Keratinocyte (primary cell): ENCODE measurements at regions not wholly inside any gene's neighbourhood (a gene's known extent, or its start where the extent isn't known, plus 50 kb on each side); places are given as distances from the start of the nearest gene placed in this dataset.

Source experiments
- EZH2 ChIP-seq: IDR thresholded peaks from one replicate; pipeline ENCODE4 v1.6.1; 2012; ENCODE audit warnings: inconsistent platforms, mild to moderate bottlenecking, low read length, moderate library complexity
- TF ChIP-seq, protein P1 (sequence below), 3 experiments: IDR thresholded peaks in 1 of 3; conservative IDR thresholded peaks in 1 of 3; optimal IDR thresholded peaks in 1 of 3; 2 replicates in 2 of 3; 3 replicates in 1 of 3; pipeline versions ENCODE3 to v1.5.1; 2011; ENCODE audit warnings: low read length in 3 of 3, mild to moderate bottlenecking in 3 of 3, moderate library complexity in 2 of 3, control low read depth in 1 of 3, inconsistent platforms in 1 of 3; ENCODE audit not compliant: insufficient read depth in 2 of 3; ENCODE audit errors: extremely low read depth in 1 of 3

DNA sequence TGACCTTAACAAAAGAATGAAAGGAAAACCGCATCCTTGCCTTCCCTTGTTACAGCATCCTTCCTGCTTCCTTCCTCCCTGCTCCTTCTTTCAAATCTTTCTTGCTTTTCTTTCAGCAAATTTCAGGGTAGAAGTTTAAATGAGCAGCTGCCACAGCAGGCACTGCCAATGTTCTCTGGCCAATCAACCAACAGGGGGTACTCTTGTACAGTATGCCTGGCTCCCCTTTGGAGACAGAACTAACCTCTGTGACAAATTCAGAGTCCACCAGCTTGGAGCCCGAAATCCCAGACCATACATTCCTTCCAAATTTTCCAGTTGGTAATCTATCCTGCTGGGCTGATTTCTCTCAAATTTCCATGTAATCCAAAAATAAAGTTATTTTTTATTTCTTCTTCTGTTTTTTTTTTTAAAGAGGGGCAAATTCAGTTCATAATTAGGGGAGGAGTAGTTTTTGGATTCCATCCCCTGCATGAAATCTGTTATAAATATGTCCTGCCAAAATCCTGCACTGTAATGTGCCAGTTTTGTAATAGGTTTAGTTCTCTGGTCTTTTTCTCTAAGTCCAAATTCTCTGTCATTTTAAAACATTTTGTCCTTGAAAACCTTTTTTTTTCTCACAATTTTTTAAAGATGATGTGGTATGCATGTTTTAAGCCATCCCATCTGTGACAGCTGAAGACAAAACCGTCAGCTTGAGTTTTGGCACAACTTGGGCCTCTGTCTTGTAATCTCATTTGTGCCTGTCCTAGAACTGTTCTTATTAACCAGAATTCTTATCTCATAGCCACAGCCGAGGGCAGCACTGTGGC lies 610.0 kb upstream of the LMO3 start:
- TF ChIP-seq, protein P1, sequence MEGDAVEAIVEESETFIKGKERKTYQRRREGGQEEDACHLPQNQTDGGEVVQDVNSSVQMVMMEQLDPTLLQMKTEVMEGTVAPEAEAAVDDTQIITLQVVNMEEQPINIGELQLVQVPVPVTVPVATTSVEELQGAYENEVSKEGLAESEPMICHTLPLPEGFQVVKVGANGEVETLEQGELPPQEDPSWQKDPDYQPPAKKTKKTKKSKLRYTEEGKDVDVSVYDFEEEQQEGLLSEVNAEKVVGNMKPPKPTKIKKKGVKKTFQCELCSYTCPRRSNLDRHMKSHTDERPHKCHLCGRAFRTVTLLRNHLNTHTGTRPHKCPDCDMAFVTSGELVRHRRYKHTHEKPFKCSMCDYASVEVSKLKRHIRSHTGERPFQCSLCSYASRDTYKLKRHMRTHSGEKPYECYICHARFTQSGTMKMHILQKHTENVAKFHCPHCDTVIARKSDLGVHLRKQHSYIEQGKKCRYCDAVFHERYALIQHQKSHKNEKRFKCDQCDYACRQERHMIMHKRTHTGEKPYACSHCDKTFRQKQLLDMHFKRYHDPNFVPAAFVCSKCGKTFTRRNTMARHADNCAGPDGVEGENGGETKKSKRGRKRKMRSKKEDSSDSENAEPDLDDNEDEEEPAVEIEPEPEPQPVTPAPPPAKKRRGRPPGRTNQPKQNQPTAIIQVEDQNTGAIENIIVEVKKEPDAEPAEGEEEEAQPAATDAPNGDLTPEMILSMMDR (optimal IDR thresholded peaks at IDR 0.05 in 1 of 3, IDR thresholded peaks at IDR 0.05 in 1 of 3, conservative IDR thresholded peaks at IDR 0.05 in 1 of 3; ENCODE audit: extremely low read depth in 1 of 3, insufficient read depth in 2 of 3, low read length in 3 of 3): no peak
- no peak for TF ChIP-seq EZH2
